IMR-90 (cell line): ENCODE measurements at regions not wholly inside any gene's neighbourhood (a gene's known extent, or its start where the extent isn't known, plus 50 kb on each side); places are given as distances from the start of the nearest gene placed in this dataset.

Experiments used
- ATAC-seq: fragments of 200-7000 bp; cut with Tn5 transposase; 2 replicates; pipeline ENCODE4 v1.9.1; 2020; ENCODE audit warnings: low read depth, mild to moderate bottlenecking, moderate library complexity
- BruUV-seq: library from RNA; stranded (reverse); fragments of 400-500 nt; replicated peaks from 2 replicates; lab custom pipeline; 2021; lab: Mats Ljungman, UMichigan
- CTCF ChIA-PET: fragments of 300-600 bp; formaldehyde crosslinking; extraction: SDS; loops from one replicate; lab custom pipeline; 2021; ENCODE audit warnings: antibody characterized with exemption; lab: Yijun Ruan, JAX
- POLR2A ChIA-PET: fragments of 300-600 bp; sonication (Branson Sonifier 250); formaldehyde crosslinking; loops from one replicate; lab custom pipeline; 2022; ENCODE audit warnings: antibody characterized with exemption; ENCODE audit not compliant: unreplicated experiment; lab: Charles Lee
- DNase-seq: peaks from one replicate; pipeline ENCODE4 v3.0.0; 2013
- H2AFZ ChIP-seq: replicated peaks from 2 replicates; pipeline ENCODE3; 2013; ENCODE audit warnings: low read length, mild to moderate bottlenecking; ENCODE audit not compliant: poor library complexity
- H2AK5ac ChIP-seq: 2 replicates; pipeline ENCODE4 v1.6.1; 2013; ENCODE audit warnings: low read depth, low read length, inconsistent platforms
- H2AK9ac ChIP-seq: replicated peaks from 2 replicates; pipeline ENCODE3; 2013; ENCODE audit warnings: mild to moderate bottlenecking, low read depth, low read length, moderate library complexity; ENCODE audit not compliant: poor library complexity
- H2BK120ac ChIP-seq: 2 replicates; pipeline ENCODE4 v1.6.1; 2013; ENCODE audit warnings: low read depth, low read length, inconsistent platforms
- H2BK15ac ChIP-seq: 3 replicates; pipeline ENCODE4 v1.6.1; 2013; ENCODE audit warnings: low read depth, low read length, inconsistent platforms
- H2BK20ac ChIP-seq: 2 replicates; pipeline ENCODE4 v1.6.1; 2013; ENCODE audit warnings: low read depth, mild to moderate bottlenecking, inconsistent platforms, low read length, moderate library complexity
- H2BK5ac ChIP-seq: 2 replicates; pipeline ENCODE4 v1.6.1; 2013; ENCODE audit warnings: mild to moderate bottlenecking, low read depth, low read length, inconsistent platforms; ENCODE audit not compliant: poor library complexity, severe bottlenecking
- H3K14ac ChIP-seq: replicated peaks from 2 replicates; pipeline ENCODE4 v1.6.1; 2013; ENCODE audit warnings: low read depth, low read length, inconsistent platforms
- H3K18ac ChIP-seq: 2 replicates; pipeline ENCODE4 v1.6.1; 2013; ENCODE audit warnings: low read depth, low read length, control low read depth
- H3K23ac ChIP-seq: 2 replicates; pipeline ENCODE4 v1.6.1; 2013; ENCODE audit warnings: low read depth, low read length, inconsistent platforms
- H3K27ac ChIP-seq: 2 replicates; pipeline ENCODE4 v1.5.1; 2013; ENCODE audit warnings: mild to moderate bottlenecking, control low read depth, low read length; ENCODE audit not compliant: insufficient read depth
- H3K27me3 ChIP-seq: 2 replicates; pipeline ENCODE4 v1.6.1; 2013; ENCODE audit warnings: low read length; ENCODE audit not compliant: control insufficient read depth, insufficient read depth
- H3K36me3 ChIP-seq: 2 replicates; pipeline ENCODE4 v1.6.1; 2013; ENCODE audit warnings: low read length, mixed read lengths; ENCODE audit not compliant: control insufficient read depth, insufficient read depth
- H3K4ac ChIP-seq: 2 replicates; pipeline ENCODE4 v1.6.1; 2013; ENCODE audit warnings: low read depth, low read length, inconsistent platforms
- H3K4me1 ChIP-seq: 2 replicates; pipeline ENCODE4 v1.6.1; 2013; ENCODE audit warnings: low read length, mixed read lengths; ENCODE audit not compliant: control insufficient read depth, insufficient read depth
- H3K4me2 ChIP-seq: 2 replicates; pipeline ENCODE4 v1.6.1; 2013; ENCODE audit warnings: low read depth, mild to moderate bottlenecking, control low read depth, low read length, moderate library complexity
- H3K4me3 ChIP-seq: 2 replicates; pipeline ENCODE4 v1.5.1; 2013; ENCODE audit warnings: low read depth, mild to moderate bottlenecking, control low read depth, low read length, moderate library complexity; ENCODE audit not compliant: insufficient read depth
- H3K56ac ChIP-seq: 2 replicates; pipeline ENCODE4 v1.6.1; 2013; ENCODE audit warnings: low read length, inconsistent platforms; ENCODE audit not compliant: insufficient read depth; ENCODE audit errors: extremely low read depth
- H3K79me1 ChIP-seq, 2 experiments: 2 replicates each; pipeline ENCODE4 v1.6.1; 2013; ENCODE audit warnings: low read length in 2 of 2, inconsistent platforms in 1 of 2, low read depth in 1 of 2
- H3K9ac ChIP-seq: 2 replicates; pipeline ENCODE4 v1.6.1; 2013; ENCODE audit warnings: low read depth, low read length, control low read depth
- H3K9me1 ChIP-seq: 2 replicates; pipeline ENCODE4 v1.6.1; 2013; ENCODE audit warnings: low read length, inconsistent platforms; ENCODE audit not compliant: insufficient read depth
- H3K9me3 ChIP-seq: 2 replicates; pipeline ENCODE4 v1.6.1; 2013; ENCODE audit warnings: low read length; ENCODE audit not compliant: control insufficient read depth, insufficient read depth
- H4K20me1 ChIP-seq: 2 replicates; pipeline ENCODE4 v1.6.1; 2013; ENCODE audit warnings: low read length, inconsistent platforms; ENCODE audit not compliant: insufficient read depth
- H4K5ac ChIP-seq: 2 replicates; pipeline ENCODE4 v1.6.1; 2013; ENCODE audit warnings: mild to moderate bottlenecking, low read depth, low read length, control low read depth
- H4K8ac ChIP-seq, 2 experiments: 2 replicates each; pipeline ENCODE4 v1.6.1; 2013; ENCODE audit warnings: low read depth in 2 of 2, low read length in 2 of 2, control low read depth in 1 of 2, inconsistent platforms in 1 of 2
- H4K91ac ChIP-seq: 2 replicates; pipeline ENCODE4 v1.6.1; 2013; ENCODE audit warnings: low read depth, low read length, inconsistent platforms; ENCODE audit not compliant: insufficient read depth
- CHD1 ChIP-seq: IDR thresholded peaks from 2 replicates; pipeline ENCODE4 v1.6.1; 2012; ENCODE audit warnings: low read depth, low read length, improper control_type of control experiment
- NFE2L2 ChIP-seq: fragments of 150-350 bp; IDR thresholded peaks from 2 replicates; pipeline ENCODE4 v1.6.1; 2016; ENCODE audit warnings: low read depth, mild to moderate bottlenecking, low read length
- WGBS, 2 experiments: methylation state at CpG; one replicate each; pipeline versions ENCODE4 v1.1.5 to v1.1.7; 2013; ENCODE audit warnings: missing lambda C conversion rate in 2 of 2; ENCODE audit not compliant: insufficient read length in 1 of 2; ENCODE audit errors: extremely low coverage in 2 of 2; 5-methylcytosine and 5-hydroxymethylcytosine counted together
- dilution Hi-C: fragments of 300-500 bp; cut with HindIII; formaldehyde crosslinking; loops from one replicate; pipeline ENCODE4 v1.14.3; 2018; ENCODE audit warnings: low sequenced_read_pairs; ENCODE audit not compliant: unreplicated experiment
- in situ Hi-C: fragments of 300-500 bp; cut with MboI; formaldehyde crosslinking; loops from 3 replicates; pipeline ENCODE4 v1.14.3; 2019; ENCODE audit warnings: low sequenced_read_pairs, inconsistent platforms, mixed read lengths
- intact Hi-C: fragments of 100-400 bp; cut with micrococcal nuclease; formaldehyde crosslinking; loops from 2 replicates; pipeline ENCODE4 v1.10.0; 2022

DNA sequence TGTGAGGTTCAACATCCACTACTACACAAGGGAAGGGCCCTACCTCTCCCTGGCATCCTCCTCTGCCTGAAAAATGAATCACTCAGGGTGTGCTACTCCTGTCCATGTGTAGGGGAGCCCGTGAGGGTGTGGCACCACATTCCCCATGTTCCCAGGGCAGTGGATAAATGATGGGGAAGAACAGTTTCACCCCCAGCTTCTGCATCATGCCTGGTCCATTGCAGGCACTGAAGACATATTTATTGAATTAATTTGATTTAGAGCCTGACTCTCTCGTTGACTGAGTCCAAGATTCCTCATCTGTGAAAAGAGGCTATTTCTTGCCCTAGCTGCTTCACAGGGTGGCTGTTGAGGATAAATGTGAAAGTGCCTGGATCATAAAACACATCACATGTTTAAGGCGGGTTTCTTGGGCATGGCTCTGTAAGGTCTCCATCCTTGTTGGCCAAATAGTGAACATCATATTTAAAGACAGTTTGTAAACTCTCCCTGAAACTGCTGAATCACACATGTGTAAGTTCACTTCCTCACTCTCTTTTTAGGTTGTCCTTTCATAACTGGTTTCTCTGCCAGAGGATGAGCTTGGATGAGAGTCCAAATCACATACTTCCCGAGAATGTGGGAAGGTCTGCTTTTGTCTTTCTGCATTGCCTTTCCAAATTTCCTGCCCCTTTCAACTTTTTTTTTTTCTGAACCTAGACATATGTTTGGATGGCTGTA is 79.7 kb upstream of the FYN start:
- Histone ChIP-seq H4K91ac (no peak overlapping the region), H2AK9ac (no peak overlapping the region), H3K56ac (no peak overlapping the region), H3K14ac (no peak overlapping the region), H3K9me1 (no peaks in the 10 kb centered on the region), H2BK15ac (no peak overlapping the region), H3K9me3 (no peaks in the 10 kb centered on the region), H2AFZ (peak overlapping the region; percentile 54), H2BK120ac (no peak overlapping the region), H3K23ac (no peak overlapping the region), H3K4me3 (no peak overlapping the region), H3K4ac (no peak overlapping the region), H2BK5ac (no peak overlapping the region), H2AK5ac (no peak overlapping the region), H4K20me1 (no peaks in the 10 kb centered on the region), H3K9ac (no peak overlapping the region), H3K27ac (no peak overlapping the region), H4K8ac (no peak overlapping the region), H3K36me3 (no peaks in the 10 kb centered on the region), H3K4me1 (peaks cover 7% of the 10 kb centered on the region), H3K27me3 (peaks cover 31% of the 10 kb centered on the region), H4K5ac (no peak overlapping the region), H2BK20ac (no peak overlapping the region), H3K18ac (peak overlapping the region; percentile 51; the same call in 1 of the 2 replicates), H3K4me2 (no peak overlapping the region), H3K79me1 (no peaks in the 10 kb centered on the region)
- intact Hi-C loops (no loop called here), dilution Hi-C loops (no loop called here), in situ Hi-C loops (no loop called here)
- DNase-seq = peak; percentile 31
- peak; percentile 12; the same call in 1 of the 2 replicates for ATAC-seq
- TF ChIP-seq CHD1 (no peak), NFE2L2 (peak; percentile 46; the same call in 1 of the 2 replicates)
- no CpG with 5 or more reads among the region's 4 CpGs for WGBS, 2 experiments
- ChIA-PET POLR2A (no interaction called here), CTCF (no interaction called here)
- no TSS peak for BruUV-seq
